CD4-positive, alpha-beta memory T cell (primary cell): ENCODE measurements at regions not wholly inside any gene's neighbourhood (a gene's known extent, or its start where the extent isn't known, plus 50 kb on each side); places are given as distances from the start of the nearest gene placed in this dataset.
A peak's percentile ranks its signal among the peaks of the same experiment; 100 is the strongest.

Experiments
- CTCF ChIA-PET: fragments of 350-600 bp; sonication (Branson Sonifier 250); formaldehyde crosslinking; loops from one replicate; lab custom pipeline; 2021; ENCODE audit warnings: inconsistent platforms; ENCODE audit not compliant: partially characterized antibody; lab: Charles Lee
- POLR2A ChIA-PET: fragments of 350-600 bp; sonication (Branson Sonifier 250); formaldehyde crosslinking; loops from one replicate; lab custom pipeline; 2021; ENCODE audit not compliant: partially characterized antibody; lab: Charles Lee
- DNase-seq, 5 donors: peaks; one replicate each; pipeline versions ENCODE4 v3.0.0 to v3.0.0-alpha.2; 2020 to 2022; ENCODE audit warnings: mixed read lengths in 1 of 5
- H3K27ac ChIP-seq: one replicate; pipeline ENCODE4 v1.7.0; 2013; ENCODE audit warnings: low read depth, low read length
- H3K27me3 ChIP-seq: 2 replicates; pipeline ENCODE4 v1.7.0; 2013; ENCODE audit warnings: mild to moderate bottlenecking, low read length, moderate library complexity; ENCODE audit not compliant: insufficient read depth
- H3K36me3 ChIP-seq: 2 replicates; pipeline ENCODE4 v1.7.0; 2013; ENCODE audit warnings: mild to moderate bottlenecking, low read length, moderate library complexity; ENCODE audit not compliant: insufficient read depth
- H3K4me1 ChIP-seq: 2 replicates; pipeline ENCODE4 v1.7.0; 2013; ENCODE audit warnings: mild to moderate bottlenecking, low read length, moderate library complexity; ENCODE audit not compliant: insufficient read depth
- H3K4me3 ChIP-seq, 2 donors: one replicate each; pipeline ENCODE4 v1.7.0; 2013; ENCODE audit warnings: low read length in 2 of 2, mild to moderate bottlenecking in 1 of 2
- H3K9me3 ChIP-seq, 2 donors: one replicate each; pipeline ENCODE4 v1.7.0; 2013; ENCODE audit warnings: low read length in 2 of 2, control low read depth in 1 of 2; ENCODE audit not compliant: control insufficient read depth in 1 of 2
- H3K27ac Mint-ChIP-seq, 7 donors: one replicate each; pipeline ENCODE4 v1.8.0; 2020 to 2021; ENCODE audit warnings: mixed read lengths in 7 of 7, mild to moderate bottlenecking in 6 of 7, inconsistent platforms in 3 of 7, moderate library complexity in 3 of 7
- H3K27me3 Mint-ChIP-seq, 2 donors: one replicate each; pipeline ENCODE4 v1.8.0; 2020 to 2021; ENCODE audit warnings: mixed read lengths in 2 of 2
- H3K36me3 Mint-ChIP-seq, 2 donors: one replicate each; pipeline ENCODE4 v1.8.0; 2020 to 2021; ENCODE audit warnings: mixed read lengths in 2 of 2, inconsistent platforms in 1 of 2, mild to moderate bottlenecking in 1 of 2
- H3K4me1 Mint-ChIP-seq, 4 donors: one replicate each; pipeline ENCODE4 v1.8.0; 2020 to 2021; ENCODE audit warnings: mixed read lengths in 4 of 4, mild to moderate bottlenecking in 1 of 4
- H3K4me3 Mint-ChIP-seq, 8 donors: one replicate each; pipeline ENCODE4 v1.8.0; 2020 to 2021; ENCODE audit warnings: mixed read lengths in 8 of 8, mild to moderate bottlenecking in 7 of 8, moderate library complexity in 6 of 8, inconsistent platforms in 3 of 8
- H3K9me3 Mint-ChIP-seq, 8 donors: one replicate each; pipeline ENCODE4 v1.8.0; 2020 to 2021; ENCODE audit warnings: mixed read lengths in 8 of 8, mild to moderate bottlenecking in 5 of 8, inconsistent platforms in 3 of 8, moderate library complexity in 1 of 8
- intact Hi-C: fragments of 100-400 bp; cut with micrococcal nuclease; formaldehyde crosslinking; loops from one replicate; pipeline ENCODE4 v1.15.1; 2023

DNA sequence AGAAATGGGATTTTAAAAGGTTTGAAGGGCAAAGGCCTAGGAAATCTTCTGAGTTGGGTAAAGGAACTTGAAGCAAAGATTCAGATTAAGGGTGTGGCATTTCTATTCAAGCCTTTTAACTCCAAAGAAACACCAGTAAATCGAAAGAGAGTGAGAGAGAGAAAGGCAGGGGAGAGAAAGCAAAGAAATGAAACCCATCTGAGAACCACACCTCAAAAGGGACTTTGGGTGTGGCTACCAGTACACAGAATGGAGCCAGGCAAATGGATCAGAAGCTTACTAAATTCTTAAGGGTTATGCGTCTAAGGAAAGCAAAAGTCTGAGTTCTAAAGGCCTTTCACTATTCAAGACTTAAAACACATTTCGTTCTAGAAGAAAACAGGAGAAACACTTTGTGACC, 277.4 kb downstream of the BCL11B start:
- H3K36me3 Mint-ChIP-seq, result no peaks in the 10 kb centered on the region
- Histone ChIP-seq H3K27ac (no peak overlapping the region), H3K4me3 (no peak overlapping the region), H3K27me3 (no peaks in the 10 kb centered on the region), H3K9me3 (no peaks in the 10 kb centered on the region), H3K4me1 (peaks cover 18% of the 10 kb centered on the region), H3K36me3 (no peaks in the 10 kb centered on the region)
- H3K4me3 Mint-ChIP-seq, result peak overlapping the region in 7 of 8 donors; percentile 53 to 74 (median 57)
- peak in 2 of 5 donors; percentile 18 to 26 for DNase-seq
- ChIA-PET POLR2A (interaction anchor here (0.6 to 1.3 kb wide), 4 partner anchors 10 to 173 kb away, joined by 3 to 11 read pairs (median 3); no protein-coding TSS in a partner anchor), CTCF (interaction anchor here (2.4 kb wide), 1 partner anchor 10 kb away, joined by 10 read pairs; no protein-coding TSS in a partner anchor)
- peaks cover 19 to 27% (median 21%) of the 10 kb centered on the region in 4 donors for H3K4me1 Mint-ChIP-seq
- H3K9me3 Mint-ChIP-seq, result peaks cover 0 to 2% (median 0%) of the 10 kb centered on the region in 8 donors
- intact Hi-C loops, result no loop called here
- H3K27ac Mint-ChIP-seq, result peak overlapping the region; percentile 76 to 93 (median 82)
- no peaks in the 10 kb centered on the region for H3K27me3 Mint-ChIP-seq

DNA sequence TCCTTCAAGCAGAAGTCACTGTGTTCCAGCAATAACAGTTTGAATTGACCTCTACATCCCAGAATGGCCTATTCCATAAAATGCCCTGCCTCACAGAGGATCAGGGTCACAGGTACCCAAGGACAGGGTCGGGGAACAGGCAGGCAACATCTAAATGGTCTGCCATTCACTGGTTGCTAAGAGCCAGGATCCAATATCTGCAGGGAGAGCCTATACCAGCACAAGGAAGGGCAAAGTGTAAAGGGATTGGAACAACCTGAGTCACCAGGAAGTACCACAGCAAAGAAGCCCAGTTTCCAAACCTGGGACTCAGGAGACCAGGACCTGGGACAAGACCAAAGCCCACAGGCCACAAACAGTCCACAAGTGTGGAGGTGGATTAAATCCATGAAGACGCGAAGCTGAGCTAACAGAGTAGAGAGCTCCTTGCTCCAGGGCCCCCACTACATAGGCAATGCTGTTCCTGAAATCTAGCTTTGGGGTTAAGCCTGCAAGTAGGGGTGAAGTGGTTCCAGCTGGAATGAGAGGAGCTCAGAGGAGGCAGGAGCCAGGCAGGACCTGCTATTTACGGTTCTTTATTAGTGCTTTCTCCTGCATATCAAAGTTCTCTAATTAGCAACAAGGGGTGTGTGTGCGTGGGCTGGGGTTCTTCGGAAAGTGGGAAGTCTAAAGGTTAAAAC, 274.3 kb downstream of the BCL11B start:
- intact Hi-C loops, result no loop called here
- Mint-ChIP-seq H3K36me3 (no peaks in the 10 kb centered on the region), H3K9me3 (no peaks in the 10 kb centered on the region), H3K27me3 (no peaks in the 10 kb centered on the region), H3K4me3 (no peak overlapping the region), H3K27ac (no peak overlapping the region), H3K4me1 (peaks cover 19 to 27% (median 21%) of the 10 kb centered on the region in 4 donors)
- ChIA-PET CTCF (interaction anchor here (1.0 kb wide), 1 partner anchor 11 kb away, joined by 3 read pairs; no protein-coding TSS in a partner anchor), POLR2A (no interaction called here)
- Histone ChIP-seq H3K36me3 (no peaks in the 10 kb centered on the region), H3K27me3 (no peaks in the 10 kb centered on the region), H3K4me3 (no peak overlapping the region), H3K4me1 (peaks cover 18% of the 10 kb centered on the region), H3K27ac (no peak overlapping the region), H3K9me3 (no peaks in the 10 kb centered on the region)
- DNase-seq, result no peak

DNA sequence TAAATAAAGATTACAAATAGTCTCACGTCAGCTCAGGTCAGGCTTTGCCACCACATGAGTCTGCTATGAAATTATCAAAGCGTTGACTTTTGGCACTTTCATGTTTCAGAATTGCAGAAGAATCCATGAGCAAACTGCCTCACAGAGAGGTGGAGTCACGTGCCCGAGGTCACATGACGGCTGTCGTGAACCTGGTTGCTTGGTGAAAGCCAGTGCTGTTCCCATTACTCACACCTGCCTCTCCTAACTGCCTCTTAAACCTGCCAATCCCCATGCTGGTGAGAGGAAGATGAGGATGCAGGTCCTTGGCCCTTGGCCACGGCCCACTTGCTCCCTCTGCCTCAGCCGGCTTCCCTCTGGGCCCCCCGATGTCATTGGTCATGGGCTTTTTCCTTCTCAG, 272.7 kb downstream of the BCL11B start:
- DNase-seq, result no peak
- no peaks in the 10 kb centered on the region for H3K27me3 Mint-ChIP-seq
- CTCF ChIA-PET, result no interaction called here
- POLR2A ChIA-PET, result interaction anchor here (1.2 kb wide), 1 partner anchor 266 kb away, joined by 3 read pairs; no protein-coding TSS in a partner anchor
- Histone ChIP-seq H3K27ac (no peak overlapping the region), H3K27me3 (no peaks in the 10 kb centered on the region), H3K36me3 (no peaks in the 10 kb centered on the region), H3K9me3 (no peaks in the 10 kb centered on the region), H3K4me1 (peaks cover 9% of the 10 kb centered on the region), H3K4me3 (no peak overlapping the region)
- H3K27ac Mint-ChIP-seq, result no peak overlapping the region
- no peaks in the 10 kb centered on the region for H3K36me3 Mint-ChIP-seq
- no peaks in the 10 kb centered on the region for H3K9me3 Mint-ChIP-seq
- H3K4me3 Mint-ChIP-seq, result no peak overlapping the region
- intact Hi-C loops, result no loop called here
- peaks cover 10 to 14% (median 13%) of the 10 kb centered on the region in 4 donors for H3K4me1 Mint-ChIP-seq

DNA sequence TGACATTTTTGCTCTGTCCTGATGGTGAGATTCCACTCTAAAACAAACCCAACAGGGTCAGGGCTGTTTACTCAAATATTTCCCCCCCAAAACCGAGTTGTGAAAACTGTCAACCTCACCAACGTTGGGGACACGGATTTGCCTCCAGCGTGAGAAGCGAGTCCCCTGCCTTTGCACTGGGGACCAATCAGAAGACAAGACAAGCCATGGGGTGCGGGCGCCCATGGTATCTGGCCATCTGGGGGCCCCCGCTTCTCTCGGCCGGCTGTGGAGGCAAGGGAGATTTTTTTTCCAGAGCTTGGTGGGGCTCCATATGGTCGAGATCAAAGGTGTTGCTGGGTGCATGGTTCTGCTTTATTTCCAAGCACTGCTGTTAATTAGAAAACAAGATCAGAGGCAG, 272.1 kb downstream of the BCL11B start:
- no peak for DNase-seq
- Histone ChIP-seq H3K4me3 (no peak overlapping the region), H3K27ac (no peak overlapping the region), H3K27me3 (no peaks in the 10 kb centered on the region), H3K4me1 (peaks cover 4% of the 10 kb centered on the region), H3K36me3 (no peaks in the 10 kb centered on the region), H3K9me3 (no peaks in the 10 kb centered on the region)
- Mint-ChIP-seq H3K4me3 (no peak overlapping the region), H3K27ac (no peak overlapping the region), H3K36me3 (no peaks in the 10 kb centered on the region), H3K27me3 (no peaks in the 10 kb centered on the region), H3K4me1 (peaks cover 5 to 10% (median 7%) of the 10 kb centered on the region in 4 donors), H3K9me3 (no peaks in the 10 kb centered on the region)
- intact Hi-C loops, result no loop called here
- ChIA-PET CTCF (no interaction called here), POLR2A (no interaction called here)

DNA sequence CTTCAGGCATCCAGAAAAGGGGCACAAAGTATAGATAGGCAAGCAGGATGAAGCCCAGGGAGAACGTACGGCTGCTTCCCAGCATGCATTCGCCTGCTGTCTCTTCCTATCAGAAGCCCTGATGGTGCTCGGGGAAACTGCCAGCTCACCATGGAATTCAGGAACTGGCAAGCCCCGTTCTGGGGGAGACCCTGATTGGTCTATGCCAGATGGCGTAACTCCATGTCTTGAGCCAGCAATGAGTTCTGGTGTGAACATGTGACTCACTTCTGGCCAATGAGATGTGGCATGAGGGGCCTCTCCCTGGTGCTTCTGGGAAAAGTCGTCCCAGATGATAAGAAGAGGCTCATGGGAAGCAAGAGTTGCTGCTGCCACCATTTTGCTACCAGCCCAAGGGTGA, 270.8 kb downstream of the BCL11B start:
- CTCF ChIA-PET, result no interaction called here
- Mint-ChIP-seq H3K27ac (no peak overlapping the region), H3K9me3 (no peaks in the 10 kb centered on the region), H3K4me1 (peaks cover 0 to 4% (median under 1%) of the 10 kb centered on the region in 4 donors), H3K36me3 (no peaks in the 10 kb centered on the region), H3K27me3 (no peaks in the 10 kb centered on the region), H3K4me3 (no peak overlapping the region)
- Histone ChIP-seq H3K4me1 (no peaks in the 10 kb centered on the region), H3K27ac (no peak overlapping the region), H3K4me3 (no peak overlapping the region), H3K36me3 (no peaks in the 10 kb centered on the region), H3K9me3 (no peaks in the 10 kb centered on the region), H3K27me3 (no peaks in the 10 kb centered on the region)
- POLR2A ChIA-PET, result no interaction called here
- intact Hi-C loops, result no loop called here
- no peak for DNase-seq

DNA sequence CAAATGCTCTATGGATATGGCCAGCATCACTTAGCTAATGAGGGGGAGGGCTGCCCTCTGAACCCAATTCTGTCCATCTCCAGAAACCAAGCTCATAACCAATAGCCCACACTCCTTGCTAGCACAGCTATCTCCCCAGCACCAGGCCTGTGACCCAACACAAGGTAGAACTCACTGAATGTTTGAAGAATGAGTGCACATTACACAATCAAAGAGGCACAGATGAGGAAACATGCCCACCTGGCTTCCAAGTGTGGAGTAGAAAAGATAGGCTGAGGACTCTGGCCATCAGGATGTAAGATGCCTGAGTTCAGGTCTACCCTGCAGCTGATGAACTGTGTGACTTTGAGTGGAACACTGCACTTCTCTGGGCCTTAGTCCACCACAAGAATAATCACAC, 268.4 kb downstream of the BCL11B start:
- Histone ChIP-seq H3K27ac (no peak overlapping the region), H3K27me3 (no peaks in the 10 kb centered on the region), H3K9me3 (no peaks in the 10 kb centered on the region), H3K4me1 (no peaks in the 10 kb centered on the region), H3K36me3 (no peaks in the 10 kb centered on the region), H3K4me3 (no peak overlapping the region)
- no peaks in the 10 kb centered on the region for H3K36me3 Mint-ChIP-seq
- H3K27me3 Mint-ChIP-seq, result no peaks in the 10 kb centered on the region
- no peak overlapping the region for H3K4me3 Mint-ChIP-seq
- ChIA-PET POLR2A (no interaction called here), CTCF (interaction anchor here (0.8 to 1.3 kb wide), 3 partner anchors 10 to 19 kb away, joined by 3 to 6 read pairs (median 3); no protein-coding TSS in a partner anchor)
- peaks cover 0 to 4% (median 0%) of the 10 kb centered on the region in 4 donors for H3K4me1 Mint-ChIP-seq
- DNase-seq, result no peak
- H3K9me3 Mint-ChIP-seq, result no peaks in the 10 kb centered on the region
- intact Hi-C loops, result no loop called here
- H3K27ac Mint-ChIP-seq, result peak overlapping the region in 2 of 7 donors; percentile 52 to 57

DNA sequence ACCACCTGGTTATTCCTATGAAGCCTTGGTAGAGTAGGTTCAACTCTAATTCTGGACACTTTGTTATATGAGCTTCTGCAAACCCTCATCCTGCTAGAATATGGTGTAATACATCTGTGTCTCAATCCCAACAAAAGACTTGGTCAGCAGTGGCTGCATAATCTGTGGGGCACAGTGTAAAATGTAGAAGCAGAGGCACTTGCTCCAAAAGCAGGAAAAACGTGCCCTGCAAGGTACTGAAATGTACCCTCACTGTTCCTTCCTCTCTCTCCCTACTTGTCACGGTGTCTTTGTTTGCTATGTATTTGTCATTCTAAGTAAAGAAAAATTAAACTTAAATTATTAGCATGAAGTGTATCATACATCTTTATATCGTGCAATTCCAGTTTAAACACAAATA, 267.9 kb downstream of the BCL11B start:
- CTCF ChIA-PET, result no interaction called here
- no peak overlapping the region for H3K27ac ChIP-seq
- H3K27me3 ChIP-seq, result no peaks in the 10 kb centered on the region
- Mint-ChIP-seq H3K9me3 (no peaks in the 10 kb centered on the region), H3K4me1 (peaks cover 0 to 4% (median under 1%) of the 10 kb centered on the region in 4 donors), H3K27ac (no peak overlapping the region), H3K4me3 (no peak overlapping the region), H3K27me3 (no peaks in the 10 kb centered on the region), H3K36me3 (no peaks in the 10 kb centered on the region)
- no peaks in the 10 kb centered on the region for H3K36me3 ChIP-seq
- no peak for DNase-seq
- H3K4me1 ChIP-seq, result no peaks in the 10 kb centered on the region
- intact Hi-C loops, result no loop called here
- POLR2A ChIA-PET, result no interaction called here
- H3K9me3 ChIP-seq, result no peaks in the 10 kb centered on the region
- no peak overlapping the region for H3K4me3 ChIP-seq
